ENCODE measurements at regions not wholly inside any gene's neighbourhood (a gene's known extent, or its start where the extent isn't known, plus 50 kb on each side); places are given as distances from the start of the nearest gene placed in this dataset.

GRCh38 chr16:86373276-86373901 lies 136.9 kb upstream of the FOXF1 start:
- TF ChIP-seq POLR2AphosphoS5 (IDR thresholded peaks at IDR 0.05; ENCODE audit: insufficient read depth, low read depth, low read length) (no peak), GATA2 (IDR thresholded peaks at IDR 0.05; ENCODE audit: insufficient read depth, insufficient read length, low read depth, low read length) (no peak), CTCF (IDR thresholded peaks at IDR 0.05; ENCODE audit: extremely low read depth in 1 of 2, insufficient read depth in 1 of 2, low read depth in 1 of 2, low read length in 2 of 2) (no peak), JUN (IDR thresholded peaks at IDR 0.05; ENCODE audit: borderline replicate concordance, insufficient read depth, insufficient read length, low read depth) (no peak), EZH2 (IDR thresholded peaks at IDR 0.05; ENCODE audit: borderline replicate concordance, low read depth, low read length, severe bottlenecking) (no peak), FOS (IDR thresholded peaks at IDR 0.05; ENCODE audit: borderline replicate concordance, insufficient read depth, low read length) (no peak), MAX (IDR thresholded peaks at IDR 0.05; ENCODE audit: insufficient read depth, insufficient read length) (no peak), POLR2A (IDR thresholded peaks at IDR 0.05; ENCODE audit: low read depth, low read length) (no peak), MYC (IDR thresholded peaks at IDR 0.05; ENCODE audit: low read depth, low read length) (no peak)
- BruUV-seq (replicated peaks), result no TSS peak
- ChIA-PET POLR2A (no interaction called here), CTCF (interaction anchor here (1.0 to 1.1 kb wide), 2 partner anchors 18 to 103 kb away, joined by 3 to 4 read pairs; no protein-coding TSS in a partner anchor)
- Histone ChIP-seq H3K27ac (ENCODE audit: insufficient read depth, low read depth, low read length) (no peak overlapping the region), H3K4me3 (replicated peaks in 1 of 3; ENCODE audit: insufficient read depth in 1 of 3, low read depth in 1 of 3, low read length in 3 of 3) (no peak overlapping the region), H2AFZ (ENCODE audit: low read depth, low read length) (no peak overlapping the region), H3K9me3 (replicated peaks; ENCODE audit: control insufficient read depth, insufficient read depth, low read length) (no peaks in the 10 kb centered on the region), H3K79me2 (ENCODE audit: control insufficient read depth, insufficient read depth, low read length) (no peaks in the 10 kb centered on the region), H3K4me2 (ENCODE audit: insufficient read depth, low read length) (no peak overlapping the region), H3K4me1 (ENCODE audit: control insufficient read depth, extremely low read depth, insufficient read depth, low read length) (no peaks in the 10 kb centered on the region), H3K36me3 (ENCODE audit: control insufficient read depth in 2 of 2, extremely low read depth in 1 of 2, insufficient read depth in 2 of 2, low read length in 2 of 2) (no peaks in the 10 kb centered on the region), H3K9me1 (replicated peaks; ENCODE audit: control insufficient read depth, extremely low read depth, insufficient read depth, low read length) (no peaks in the 10 kb centered on the region), H3K9ac (replicated peaks; ENCODE audit: extremely low read depth, insufficient read depth, low read length) (no peak overlapping the region), H4K20me1 (replicated peaks; ENCODE audit: control insufficient read depth, extremely low read depth, insufficient read depth, low read length) (no peaks in the 10 kb centered on the region), H3K27me3 (ENCODE audit: control insufficient read depth in 2 of 2, insufficient read depth in 2 of 2, low read length in 2 of 2) (no peaks in the 10 kb centered on the region)
- dilution Hi-C loops (cut with MboI; ENCODE audit: extremely low pct_ligation_motif_present, low sequenced_read_pairs), result no loop called here
- DNase-seq (ENCODE audit: low read depth, low spot score) (no peak), FAIRE-seq (no peak)
- intact Hi-C loops (cut with micrococcal nuclease), result no loop called here

Data from endothelial cell of umbilical vein (primary cell).